Inferior parietal cortex (tissue), 1 donor: ENCODE measurements at regions not wholly inside any gene's neighbourhood (a gene's known extent, or its start where the extent isn't known, plus 50 kb on each side); places are given as distances from the start of the nearest gene placed in this dataset.
A peak's percentile ranks its signal among the peaks of the same experiment; 100 is the strongest.

Experiments
- DNase-seq: peaks from one replicate; pipeline ENCODE4 v3.0.0-alpha.2; 2016; ENCODE audit errors: extremely low spot score

- no peak for DNase-seq
These were observed 410.8 kb upstream of the POU3F3 start for GRCh38 chr2:104443145-104443544.

- peak; percentile 56 for DNase-seq
These were observed 409.5 kb upstream of the POU3F3 start for GRCh38 chr2:104444392-104444791.

GRCh38 chr2:104444889-104445288 lies 409.0 kb upstream of the POU3F3 start:
- DNase-seq, result no peak

GRCh38 chr2:104447831-104448434 lies 406.0 kb upstream of the POU3F3 start:
- DNase-seq, result peak; percentile 70

- DNase-seq, result peak; percentile 78
These were observed 405.1 kb upstream of the POU3F3 start for GRCh38 chr2:104448661-104449440.

- no peak for DNase-seq
These were observed 401.4 kb upstream of the POU3F3 start for GRCh38 chr2:104452558-104452957.

- no peak for DNase-seq
These were observed 391.2 kb upstream of the POU3F3 start for GRCh38 chr2:104462731-104463130.

- no peak for DNase-seq
These were observed 387.9 kb upstream of the POU3F3 start for GRCh38 chr2:104465981-104466380.

GRCh38 chr2:104468846-104469245 lies 385.1 kb upstream of the POU3F3 start:
- DNase-seq, result peak; percentile 55

GRCh38 chr2:104472076-104472475 lies 381.8 kb upstream of the POU3F3 start:
- DNase-seq, result no peak

GRCh38 chr2:104473546-104473945 lies 380.4 kb upstream of the POU3F3 start:
- no peak for DNase-seq

GRCh38 chr2:104474716-104475115 lies 379.2 kb upstream of the POU3F3 start:
- DNase-seq, result no peak

GRCh38 chr2:104476075-104476474 lies 377.8 kb upstream of the POU3F3 start:
- peak; percentile 38 for DNase-seq

- peak; percentile 69 for DNase-seq
These were observed 377.3 kb upstream of the POU3F3 start for GRCh38 chr2:104476563-104476988.

GRCh38 chr2:104481341-104481740 lies 372.6 kb upstream of the POU3F3 start:
- DNase-seq, result no peak

GRCh38 chr2:104487366-104487765 lies 366.5 kb upstream of the POU3F3 start:
- DNase-seq, result no peak

GRCh38 chr2:104493698-104494097 lies 360.2 kb upstream of the POU3F3 start:
- DNase-seq, result no peak

- DNase-seq, result no peak
These were observed 352.6 kb upstream of the POU3F3 start for GRCh38 chr2:104501342-104501741.

- DNase-seq, result no peak
These were observed 352.0 kb upstream of the POU3F3 start for GRCh38 chr2:104501929-104502328.

- DNase-seq, result peak; percentile 91
These were observed 351.0 kb upstream of the POU3F3 start for GRCh38 chr2:104502901-104503300.

GRCh38 chr2:104504331-104505073 lies 349.4 kb upstream of the POU3F3 start:
- DNase-seq, result peak; percentile 12

GRCh38 chr2:104518256-104518655 lies 335.7 kb upstream of the POU3F3 start:
- no peak for DNase-seq

- DNase-seq, result no peak
These were observed 332.7 kb upstream of the POU3F3 start for GRCh38 chr2:104521247-104521646.
